Cardiac fibroblast (primary cell): ENCODE measurements at regions not wholly inside any gene's neighbourhood (a gene's known extent, or its start where the extent isn't known, plus 50 kb on each side); places are given as distances from the start of the nearest gene placed in this dataset.
A peak's percentile ranks its signal among the peaks of the same experiment; 100 is the strongest.
"Not testable (repeated sequence)": the region's sequence is repeated elsewhere in the genome, so short reads cannot be mapped to it uniquely, and the experiment has no call there.

Experiments
- DNase-seq, 2 donors: peaks; one replicate each; pipeline versions ENCODE4 v3.0.0 to v3.0.0-alpha.2; 2010; ENCODE audit warnings: low read depth in 2 of 2
- H3K4me3 ChIP-seq, 2 donors: replicated peaks in 1 of 2; 1 replicate in 1 of 2; 2 replicates in 1 of 2; pipeline ENCODE4 v1.5.1; 2011; ENCODE audit warnings: low read depth in 2 of 2, low read length in 2 of 2, mild to moderate bottlenecking in 2 of 2, moderate library complexity in 1 of 2
- CTCF ChIP-seq: IDR thresholded peaks from one replicate; pipeline ENCODE4 v1.5.1; 2011; ENCODE audit warnings: low read depth, mild to moderate bottlenecking, low read length, inconsistent platforms

GRCh38 chr14:27320261-27320660 lies 722.4 kb upstream of the NOVA1 start:
- DNase-seq: no peak
- no peak overlapping the region for H3K4me3 ChIP-seq
- no peak for TF ChIP-seq CTCF

GRCh38 chr14:27327095-27327494 lies 729.3 kb upstream of the NOVA1 start:
- no peak overlapping the region for H3K4me3 ChIP-seq
- no peak for DNase-seq
- TF ChIP-seq CTCF: no peak

GRCh38 chr14:27338012-27338411 lies 740.2 kb upstream of the NOVA1 start:
- no peak for DNase-seq
- TF ChIP-seq CTCF: no peak
- no peak overlapping the region for H3K4me3 ChIP-seq

- not testable (repeated sequence) for DNase-seq, H3K4me3 ChIP-seq
Observed at GRCh38 chr14:27363036-27363435, 765.2 kb upstream of the NOVA1 start.

GRCh38 chr14:27366596-27366995 lies 768.8 kb upstream of the NOVA1 start:
- peak in 1 of 2 donors; percentile 65 for DNase-seq
- TF ChIP-seq CTCF: no peak

GRCh38 chr14:27367345-27367744 lies 769.5 kb upstream of the NOVA1 start:
- TF ChIP-seq CTCF: no peak
- no peak for DNase-seq
- H3K4me3 ChIP-seq: no peak overlapping the region

More at GRCh38 chr14:27366596-27366995, 768.8 kb upstream of the NOVA1 start:
- H3K4me3 ChIP-seq: no peak overlapping the region

GRCh38 chr14:27370074-27370473 lies 772.2 kb upstream of the NOVA1 start:
- no peak for TF ChIP-seq CTCF
- H3K4me3 ChIP-seq: no peak overlapping the region

More at GRCh38 chr14:27370074-27370473, 772.2 kb upstream of the NOVA1 start:
- no peak for DNase-seq
